ENCODE measurements at regions not wholly inside any gene's neighbourhood (a gene's known extent, or its start where the extent isn't known, plus 50 kb on each side); places are given as distances from the start of the nearest gene placed in this dataset.

GRCh38 chr2:19807346-19807745 lies 94.4 kb downstream of the TTC32 start:
- Histone ChIP-seq H3K27me3 (no peaks in the 10 kb centered on the region), H3K27ac (no peak overlapping the region), H3K4me1 (no peaks in the 10 kb centered on the region), H3K9me3 (no peaks in the 10 kb centered on the region), H3K36me3 (no peaks in the 10 kb centered on the region), H3K4me3 (replicated peaks in 1 of 3) (no peak overlapping the region)
- no peak for TF ChIP-seq POLR2A (IDR thresholded peaks at IDR 0.05)
- TF ChIP-seq CTCF (IDR thresholded peaks at IDR 0.05), result no peak
- intact Hi-C loops (cut with DNase I), result no loop called here
- DNase-seq, result no peak

- H3K36me3 ChIP-seq, result no peaks in the 10 kb centered on the region
- no peak for DNase-seq
- TF ChIP-seq CTCF (IDR thresholded peaks at IDR 0.05) (no peak), POLR2A (IDR thresholded peaks at IDR 0.05) (no peak)
- H3K9me3 ChIP-seq, result no peaks in the 10 kb centered on the region
- intact Hi-C loops (cut with DNase I), result no loop called here
- no peaks in the 10 kb centered on the region for H3K4me1 ChIP-seq
- no peak overlapping the region for H3K4me3 ChIP-seq (replicated peaks in 1 of 3)
- no peaks in the 10 kb centered on the region for H3K27me3 ChIP-seq
- H3K27ac ChIP-seq, result no peak overlapping the region
- WGBS, 2 donors, result 78 to 93% methylated on average over 2 of the region's 2 CpGs
Measured at GRCh38 chr2:19806591-19806990, 95.2 kb downstream of the TTC32 start.

GRCh38 chr2:19806131-19806530 lies 95.7 kb downstream of the TTC32 start:
- H3K9me3 ChIP-seq, result no peaks in the 10 kb centered on the region
- no peak overlapping the region for H3K4me3 ChIP-seq (replicated peaks in 1 of 3)
- no peak for DNase-seq
- intact Hi-C loops (cut with DNase I), result no loop called here
- H3K27me3 ChIP-seq, result no peaks in the 10 kb centered on the region
- H3K4me1 ChIP-seq, result no peaks in the 10 kb centered on the region
- no peak for TF ChIP-seq POLR2A (IDR thresholded peaks at IDR 0.05)
- no peak for TF ChIP-seq CTCF (IDR thresholded peaks at IDR 0.05)
- H3K27ac ChIP-seq, result no peak overlapping the region
- H3K36me3 ChIP-seq, result no peaks in the 10 kb centered on the region
- 76 to 79% methylated on average over 4 of the region's 4 CpGs for WGBS, 2 donors

- intact Hi-C loops (cut with DNase I), result no loop called here
- no peak overlapping the region for H3K27ac ChIP-seq
- no peak for TF ChIP-seq POLR2A (IDR thresholded peaks at IDR 0.05)
- no peak for TF ChIP-seq CTCF (IDR thresholded peaks at IDR 0.05)
- H3K27me3 ChIP-seq, result no peaks in the 10 kb centered on the region
- no peaks in the 10 kb centered on the region for H3K9me3 ChIP-seq
- no peaks in the 10 kb centered on the region for H3K4me1 ChIP-seq
- H3K36me3 ChIP-seq, result no peaks in the 10 kb centered on the region
- no peak overlapping the region for H3K4me3 ChIP-seq (replicated peaks in 1 of 3)
- no peak for DNase-seq
- WGBS, 2 donors, result 86 to 91% methylated on average over 4 of the region's 4 CpGs
Measured at GRCh38 chr2:19805266-19805665, 96.5 kb downstream of the TTC32 start.

- Histone ChIP-seq H3K27me3 (no peaks in the 10 kb centered on the region), H3K4me3 (replicated peaks in 1 of 3) (no peak overlapping the region), H3K9me3 (no peaks in the 10 kb centered on the region), H3K27ac (no peak overlapping the region), H3K36me3 (no peaks in the 10 kb centered on the region), H3K4me1 (no peaks in the 10 kb centered on the region)
- 81 to 93% methylated on average over 3 of the region's 3 CpGs for WGBS, 2 donors
- intact Hi-C loops (cut with DNase I), result no loop called here
- no peak for DNase-seq
- TF ChIP-seq CTCF (IDR thresholded peaks at IDR 0.05), result no peak
- TF ChIP-seq POLR2A (IDR thresholded peaks at IDR 0.05), result no peak
Measured at GRCh38 chr2:19804639-19805260, 97.0 kb downstream of the TTC32 start.
